GM23248 (cell line): ENCODE measurements at regions not wholly inside any gene's neighbourhood (a gene's known extent, or its start where the extent isn't known, plus 50 kb on each side); places are given as distances from the start of the nearest gene placed in this dataset.

Experiments
- DNase-seq: peaks from one replicate; pipeline ENCODE4 v3.0.0-alpha.2; 2015
- H2AFZ ChIP-seq: fragments of 200-600 bp; sonication (generic); 2 replicates; pipeline ENCODE4 v1.6.1; 2016; ENCODE audit warnings: antibody characterized with exemption
- H3F3A ChIP-seq: fragments of 200-600 bp; sonication (generic); 2 replicates; pipeline ENCODE4 v1.6.1; 2016; ENCODE audit warnings: mild to moderate bottlenecking, antibody characterized with exemption, mixed run types; ENCODE audit not compliant: insufficient read depth
- H3K27ac ChIP-seq: fragments of 200-600 bp; sonication (generic); 2 replicates; pipeline ENCODE4 v1.5.1; 2016; ENCODE audit warnings: mild to moderate bottlenecking
- H3K27me3 ChIP-seq: fragments of 200-600 bp; sonication (generic); replicated peaks from 2 replicates; pipeline ENCODE4 v1.6.1; 2016; ENCODE audit warnings: mild to moderate bottlenecking; ENCODE audit not compliant: insufficient read depth
- H3K36me3 ChIP-seq: fragments of 200-600 bp; sonication (generic); 2 replicates; pipeline ENCODE4 v1.6.1; 2016; ENCODE audit warnings: low read depth, mild to moderate bottlenecking
- H3K4me1 ChIP-seq: fragments of 200-600 bp; sonication (generic); 2 replicates; pipeline ENCODE4 v1.6.1; 2016; ENCODE audit warnings: mild to moderate bottlenecking; ENCODE audit not compliant: insufficient read depth
- H3K4me2 ChIP-seq: fragments of 200-600 bp; sonication (generic); one replicate; pipeline ENCODE4 v1.6.1; 2016; ENCODE audit warnings: mild to moderate bottlenecking; ENCODE audit not compliant: unreplicated experiment
- H3K4me3 ChIP-seq: fragments of 200-600 bp; sonication (generic); 2 replicates; pipeline ENCODE4 v1.5.1; 2016; ENCODE audit warnings: mild to moderate bottlenecking
- H3K79me2 ChIP-seq: fragments of 200-600 bp; sonication (generic); 2 replicates; pipeline ENCODE4 v1.6.1; 2016; ENCODE audit warnings: mild to moderate bottlenecking; ENCODE audit not compliant: insufficient read depth
- H3K9ac ChIP-seq: fragments of 200-600 bp; sonication (generic); 2 replicates; pipeline ENCODE4 v1.6.1; 2016; ENCODE audit warnings: mild to moderate bottlenecking
- H3K9me2 ChIP-seq: fragments of 200-600 bp; sonication (generic); 2 replicates; pipeline ENCODE4 v1.6.1; 2016; ENCODE audit warnings: mixed run types, mild to moderate bottlenecking, moderate library complexity; ENCODE audit not compliant: insufficient read depth
- H3K9me3 ChIP-seq: fragments of 200-600 bp; sonication (generic); one replicate; pipeline ENCODE4 v1.6.1; 2017; ENCODE audit warnings: low read depth
- H4K20me1 ChIP-seq: fragments of 200-600 bp; sonication (generic); 2 replicates; pipeline ENCODE4 v1.6.0; 2016; ENCODE audit not compliant: insufficient read depth
- EZH2 ChIP-seq: fragments of 200-600 bp; sonication (generic); IDR thresholded peaks from 2 replicates; pipeline ENCODE4 v1.6.1; 2018; ENCODE audit warnings: antibody characterized with exemption, mild to moderate bottlenecking; ENCODE audit not compliant: insufficient read depth, poor library complexity, severe bottlenecking
- EZH2phosphoT487 ChIP-seq: fragments of 200-600 bp; sonication (generic); IDR thresholded peaks from 2 replicates; pipeline ENCODE4 v1.6.1; 2018; ENCODE audit warnings: antibody characterized with exemption, moderate library complexity, mild to moderate bottlenecking, low read depth; ENCODE audit not compliant: insufficient read depth
- WGBS, 2 experiments: methylation state at CpG; one replicate each; pipeline ENCODE4 v1.1.6; 2015 to 2017; ENCODE audit warnings: low lambda C conversion rate in 2 of 2, low coverage in 1 of 2; ENCODE audit errors: missing lambda C conversion rate in 2 of 2; 5-methylcytosine and 5-hydroxymethylcytosine counted together
- in situ Hi-C: fragments of 300-500 bp; cut with MboI; formaldehyde crosslinking; loops from 2 replicates; pipeline ENCODE4 v1.15.0; 2020

GRCh38 chr13:48583859-48584311, 51.0 kb upstream of the RCBTB2 start:
- H3K9me2 ChIP-seq: no peaks in the 10 kb centered on the region
- no peaks in the 10 kb centered on the region for H3F3A ChIP-seq
- DNase-seq: no peak
- H2AFZ ChIP-seq: no peak overlapping the region
- no peaks in the 10 kb centered on the region for H3K36me3 ChIP-seq
- in situ Hi-C loops: loop anchor here (10.0 kb wide), 2 partner anchors 249 to 459 kb away; no protein-coding TSS in a partner anchor
- H3K27ac ChIP-seq: no peak overlapping the region
- WGBS, 2 experiments: 49 to 53% methylated on average over 3 of the region's 3 CpGs
- H3K27me3 ChIP-seq: no peaks in the 10 kb centered on the region
- H3K79me2 ChIP-seq: no peaks in the 10 kb centered on the region
- H3K9me3 ChIP-seq: no peaks in the 10 kb centered on the region
- H3K9ac ChIP-seq: no peak overlapping the region
- no peaks in the 10 kb centered on the region for H4K20me1 ChIP-seq
- no peak overlapping the region for H3K4me3 ChIP-seq
- H3K4me1 ChIP-seq: peaks cover 6% of the 10 kb centered on the region
- TF ChIP-seq EZH2phosphoT487 (no peak), EZH2 (no peak)
- no peak overlapping the region for H3K4me2 ChIP-seq

- in situ Hi-C loops: loop anchor here (10.0 kb wide), 2 partner anchors 251 to 461 kb away; no protein-coding TSS in a partner anchor
- Histone ChIP-seq H3K27me3 (no peaks in the 10 kb centered on the region), H3K9ac (no peak overlapping the region), H3K36me3 (no peaks in the 10 kb centered on the region), H3K4me2 (no peak overlapping the region), H3K9me3 (no peaks in the 10 kb centered on the region), H3K79me2 (no peaks in the 10 kb centered on the region), H2AFZ (no peak overlapping the region), H3K4me3 (no peak overlapping the region), H4K20me1 (no peaks in the 10 kb centered on the region), H3K9me2 (no peaks in the 10 kb centered on the region), H3F3A (no peaks in the 10 kb centered on the region), H3K4me1 (peaks cover 6% of the 10 kb centered on the region), H3K27ac (no peak overlapping the region)
- 20 to 21% methylated on average over 2 of the region's 2 CpGs for WGBS, 2 experiments
- TF ChIP-seq EZH2phosphoT487 (no peak), EZH2 (no peak)
- DNase-seq: peak; percentile 35
Measured at GRCh38 chr13:48585456-48585840, 52.6 kb upstream of the RCBTB2 start.

GRCh38 chr13:48586591-48587103, 53.8 kb upstream of the RCBTB2 start:
- no peaks in the 10 kb centered on the region for H3K79me2 ChIP-seq
- WGBS, 2 experiments: 22 to 27% methylated on average over 5 of the region's 5 CpGs
- H3K9ac ChIP-seq: no peak overlapping the region
- no peak overlapping the region for H3K4me3 ChIP-seq
- no peaks in the 10 kb centered on the region for H3K36me3 ChIP-seq
- H3F3A ChIP-seq: no peaks in the 10 kb centered on the region
- H3K9me3 ChIP-seq: no peaks in the 10 kb centered on the region
- DNase-seq: peak; percentile 35
- no peak overlapping the region for H3K27ac ChIP-seq
- no peak overlapping the region for H3K4me2 ChIP-seq
- TF ChIP-seq EZH2 (no peak), EZH2phosphoT487 (no peak)
- no peaks in the 10 kb centered on the region for H3K27me3 ChIP-seq
- H3K4me1 ChIP-seq: peaks cover 6% of the 10 kb centered on the region
- 0 out of 2 replicates have a peak overlapping the region, but pooled peaks have one; percentile 20 for H2AFZ ChIP-seq
- H3K9me2 ChIP-seq: no peaks in the 10 kb centered on the region
- in situ Hi-C loops: loop anchor here (10.0 kb wide), 2 partner anchors 252 to 462 kb away; no protein-coding TSS in a partner anchor
- no peaks in the 10 kb centered on the region for H4K20me1 ChIP-seq

DNA sequence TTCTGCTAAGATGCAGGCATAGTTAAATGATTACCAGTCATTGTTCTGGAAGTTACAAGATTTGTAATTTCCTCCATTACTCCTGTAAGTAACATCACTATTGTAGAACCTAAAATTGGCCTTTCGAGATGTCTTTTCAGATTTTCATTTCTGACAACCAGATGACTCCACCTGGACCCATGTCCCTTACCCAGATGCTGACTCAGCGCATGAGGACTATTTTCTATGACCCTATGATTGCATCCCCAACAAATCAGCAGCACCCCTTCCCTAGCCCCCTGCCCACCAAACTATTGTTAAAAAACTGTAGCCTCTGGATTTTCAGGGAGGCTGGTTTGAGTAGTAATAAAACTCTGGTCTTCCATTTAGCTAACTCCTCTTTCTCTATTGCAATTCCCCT, 55.2 kb upstream of the RCBTB2 start:
- no peaks in the 10 kb centered on the region for H4K20me1 ChIP-seq
- no peak for DNase-seq
- no peaks in the 10 kb centered on the region for H3K9me3 ChIP-seq
- H3K4me3 ChIP-seq: no peak overlapping the region
- 94 to 95% methylated on average over 2 of the region's 2 CpGs for WGBS, 2 experiments
- no peaks in the 10 kb centered on the region for H3K27me3 ChIP-seq
- no peak overlapping the region for H2AFZ ChIP-seq
- H3K27ac ChIP-seq: no peak overlapping the region
- no peaks in the 10 kb centered on the region for H3K36me3 ChIP-seq
- H3K9me2 ChIP-seq: no peaks in the 10 kb centered on the region
- TF ChIP-seq EZH2phosphoT487 (no peak), EZH2 (no peak)
- no peaks in the 10 kb centered on the region for H3K79me2 ChIP-seq
- no peak overlapping the region for H3K9ac ChIP-seq
- H3F3A ChIP-seq: no peaks in the 10 kb centered on the region
- H3K4me2 ChIP-seq: no peak overlapping the region
- peaks cover 6% of the 10 kb centered on the region for H3K4me1 ChIP-seq
- in situ Hi-C loops: loop anchor here (10.0 kb wide), 2 partner anchors 253 to 463 kb away; no protein-coding TSS in a partner anchor
